ENCODE measurements at regions not wholly inside any gene's neighbourhood (a gene's known extent, or its start where the extent isn't known, plus 50 kb on each side); places are given as distances from the start of the nearest gene placed in this dataset.

DNA sequence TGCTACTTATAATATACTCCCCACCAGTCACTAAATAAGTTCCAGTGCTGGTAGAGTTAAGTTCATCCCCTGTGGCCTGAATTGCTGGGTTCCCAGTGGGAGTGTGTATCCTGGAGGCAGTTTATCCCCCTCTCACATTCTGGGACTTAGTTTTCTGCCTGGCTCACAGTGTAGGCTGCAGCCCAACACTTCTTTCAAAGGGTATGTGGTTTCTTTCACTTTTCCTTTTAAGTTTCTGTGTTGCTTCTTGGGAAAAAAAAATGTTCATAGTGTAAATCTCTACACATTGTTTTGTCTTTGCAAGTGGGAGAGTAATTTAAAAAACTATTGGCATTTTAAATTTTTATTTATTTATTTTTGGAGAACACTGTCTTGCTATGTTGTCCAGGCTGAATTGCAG is 85.5 kb downstream of the XIST start:
- CTCF ChIA-PET, result interaction anchor here (0.8 kb wide), 1 partner anchor 478 kb away, joined by 3 read pairs; no protein-coding TSS in a partner anchor

More for the DNA sequence above, 85.5 kb downstream of the XIST start:
- Mint-ChIP-seq H3K9me3 (peaks cover 15% of the 10 kb centered on the region), H3K4me1 (peaks cover 3% of the 10 kb centered on the region), H3K4me3 (no peak overlapping the region), H3K27ac (no peak overlapping the region), H3K27me3 (ENCODE audit: low read depth) (peaks cover 3% of the 10 kb centered on the region; the same call in 1 of the 2 replicates), H3K36me3 (peaks cover 6% of the 10 kb centered on the region)
- POLR2A ChIA-PET, result no interaction called here
- ATAC-seq, result no peak
- TF ChIP-seq, protein P1, sequence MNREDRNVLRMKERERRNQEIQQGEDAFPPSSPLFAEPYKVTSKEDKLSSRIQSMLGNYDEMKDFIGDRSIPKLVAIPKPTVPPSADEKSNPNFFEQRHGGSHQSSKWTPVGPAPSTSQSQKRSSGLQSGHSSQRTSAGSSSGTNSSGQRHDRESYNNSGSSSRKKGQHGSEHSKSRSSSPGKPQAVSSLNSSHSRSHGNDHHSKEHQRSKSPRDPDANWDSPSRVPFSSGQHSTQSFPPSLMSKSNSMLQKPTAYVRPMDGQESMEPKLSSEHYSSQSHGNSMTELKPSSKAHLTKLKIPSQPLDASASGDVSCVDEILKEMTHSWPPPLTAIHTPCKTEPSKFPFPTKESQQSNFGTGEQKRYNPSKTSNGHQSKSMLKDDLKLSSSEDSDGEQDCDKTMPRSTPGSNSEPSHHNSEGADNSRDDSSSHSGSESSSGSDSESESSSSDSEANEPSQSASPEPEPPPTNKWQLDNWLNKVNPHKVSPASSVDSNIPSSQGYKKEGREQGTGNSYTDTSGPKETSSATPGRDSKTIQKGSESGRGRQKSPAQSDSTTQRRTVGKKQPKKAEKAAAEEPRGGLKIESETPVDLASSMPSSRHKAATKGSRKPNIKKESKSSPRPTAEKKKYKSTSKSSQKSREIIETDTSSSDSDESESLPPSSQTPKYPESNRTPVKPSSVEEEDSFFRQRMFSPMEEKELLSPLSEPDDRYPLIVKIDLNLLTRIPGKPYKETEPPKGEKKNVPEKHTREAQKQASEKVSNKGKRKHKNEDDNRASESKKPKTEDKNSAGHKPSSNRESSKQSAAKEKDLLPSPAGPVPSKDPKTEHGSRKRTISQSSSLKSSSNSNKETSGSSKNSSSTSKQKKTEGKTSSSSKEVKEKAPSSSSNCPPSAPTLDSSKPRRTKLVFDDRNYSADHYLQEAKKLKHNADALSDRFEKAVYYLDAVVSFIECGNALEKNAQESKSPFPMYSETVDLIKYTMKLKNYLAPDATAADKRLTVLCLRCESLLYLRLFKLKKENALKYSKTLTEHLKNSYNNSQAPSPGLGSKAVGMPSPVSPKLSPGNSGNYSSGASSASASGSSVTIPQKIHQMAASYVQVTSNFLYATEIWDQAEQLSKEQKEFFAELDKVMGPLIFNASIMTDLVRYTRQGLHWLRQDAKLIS (CRISPR knock-in tag; IDR thresholded peaks at IDR 0.05; ENCODE audit: borderline replicate concordance), result no peak
- TF ChIP-seq TCF7 (CRISPR knock-in tag; IDR thresholded peaks at IDR 0.05; ENCODE audit: low read depth) (no peak), TEAD1 (CRISPR knock-in tag; IDR thresholded peaks at IDR 0.05) (no peak), ZNF317 (CRISPR knock-in tag; IDR thresholded peaks at IDR 0.05; ENCODE audit: borderline replicate concordance, low read depth) (no peak), CREB1 (CRISPR knock-in tag; IDR thresholded peaks at IDR 0.05) (no peak), EMX1 (CRISPR knock-in tag; IDR thresholded peaks at IDR 0.05) (no peak), ZNF396 (CRISPR knock-in tag; IDR thresholded peaks at IDR 0.05; ENCODE audit: borderline replicate concordance) (no peak), NR2C2 (CRISPR knock-in tag; IDR thresholded peaks at IDR 0.05) (no peak), NR1H2 (CRISPR knock-in tag; IDR thresholded peaks at IDR 0.05) (no peak), ELF4 (CRISPR knock-in tag; IDR thresholded peaks at IDR 0.05; ENCODE audit: low read depth) (no peak)
- TF ChIP-seq, protein P2, sequence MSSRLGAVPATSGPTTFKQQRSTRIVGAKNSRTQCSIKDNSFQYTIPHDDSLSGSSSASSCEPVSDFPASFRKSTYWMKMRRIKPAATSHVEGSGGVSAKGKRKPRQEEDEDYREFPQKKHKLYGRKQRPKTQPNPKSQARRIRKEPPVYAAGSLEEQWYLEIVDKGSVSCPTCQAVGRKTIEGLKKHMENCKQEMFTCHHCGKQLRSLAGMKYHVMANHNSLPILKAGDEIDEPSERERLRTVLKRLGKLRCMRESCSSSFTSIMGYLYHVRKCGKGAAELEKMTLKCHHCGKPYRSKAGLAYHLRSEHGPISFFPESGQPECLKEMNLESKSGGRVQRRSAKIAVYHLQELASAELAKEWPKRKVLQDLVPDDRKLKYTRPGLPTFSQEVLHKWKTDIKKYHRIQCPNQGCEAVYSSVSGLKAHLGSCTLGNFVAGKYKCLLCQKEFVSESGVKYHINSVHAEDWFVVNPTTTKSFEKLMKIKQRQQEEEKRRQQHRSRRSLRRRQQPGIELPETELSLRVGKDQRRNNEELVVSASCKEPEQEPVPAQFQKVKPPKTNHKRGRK (CRISPR knock-in tag; IDR thresholded peaks at IDR 0.05; ENCODE audit: borderline replicate concordance), result no peak
- TF ChIP-seq, protein P3, sequence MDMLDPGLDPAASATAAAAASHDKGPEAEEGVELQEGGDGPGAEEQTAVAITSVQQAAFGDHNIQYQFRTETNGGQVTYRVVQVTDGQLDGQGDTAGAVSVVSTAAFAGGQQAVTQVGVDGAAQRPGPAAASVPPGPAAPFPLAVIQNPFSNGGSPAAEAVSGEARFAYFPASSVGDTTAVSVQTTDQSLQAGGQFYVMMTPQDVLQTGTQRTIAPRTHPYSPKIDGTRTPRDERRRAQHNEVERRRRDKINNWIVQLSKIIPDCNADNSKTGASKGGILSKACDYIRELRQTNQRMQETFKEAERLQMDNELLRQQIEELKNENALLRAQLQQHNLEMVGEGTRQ (CRISPR knock-in tag; IDR thresholded peaks at IDR 0.05), result no peak
- TF ChIP-seq, protein P4, sequence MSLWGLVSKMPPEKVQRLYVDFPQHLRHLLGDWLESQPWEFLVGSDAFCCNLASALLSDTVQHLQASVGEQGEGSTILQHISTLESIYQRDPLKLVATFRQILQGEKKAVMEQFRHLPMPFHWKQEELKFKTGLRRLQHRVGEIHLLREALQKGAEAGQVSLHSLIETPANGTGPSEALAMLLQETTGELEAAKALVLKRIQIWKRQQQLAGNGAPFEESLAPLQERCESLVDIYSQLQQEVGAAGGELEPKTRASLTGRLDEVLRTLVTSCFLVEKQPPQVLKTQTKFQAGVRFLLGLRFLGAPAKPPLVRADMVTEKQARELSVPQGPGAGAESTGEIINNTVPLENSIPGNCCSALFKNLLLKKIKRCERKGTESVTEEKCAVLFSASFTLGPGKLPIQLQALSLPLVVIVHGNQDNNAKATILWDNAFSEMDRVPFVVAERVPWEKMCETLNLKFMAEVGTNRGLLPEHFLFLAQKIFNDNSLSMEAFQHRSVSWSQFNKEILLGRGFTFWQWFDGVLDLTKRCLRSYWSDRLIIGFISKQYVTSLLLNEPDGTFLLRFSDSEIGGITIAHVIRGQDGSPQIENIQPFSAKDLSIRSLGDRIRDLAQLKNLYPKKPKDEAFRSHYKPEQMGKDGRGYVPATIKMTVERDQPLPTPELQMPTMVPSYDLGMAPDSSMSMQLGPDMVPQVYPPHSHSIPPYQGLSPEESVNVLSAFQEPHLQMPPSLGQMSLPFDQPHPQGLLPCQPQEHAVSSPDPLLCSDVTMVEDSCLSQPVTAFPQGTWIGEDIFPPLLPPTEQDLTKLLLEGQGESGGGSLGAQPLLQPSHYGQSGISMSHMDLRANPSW (CRISPR knock-in tag; conservative IDR thresholded peaks at IDR 0.05; ENCODE audit: low read depth), result no peak
- TF ChIP-seq, protein P5, sequence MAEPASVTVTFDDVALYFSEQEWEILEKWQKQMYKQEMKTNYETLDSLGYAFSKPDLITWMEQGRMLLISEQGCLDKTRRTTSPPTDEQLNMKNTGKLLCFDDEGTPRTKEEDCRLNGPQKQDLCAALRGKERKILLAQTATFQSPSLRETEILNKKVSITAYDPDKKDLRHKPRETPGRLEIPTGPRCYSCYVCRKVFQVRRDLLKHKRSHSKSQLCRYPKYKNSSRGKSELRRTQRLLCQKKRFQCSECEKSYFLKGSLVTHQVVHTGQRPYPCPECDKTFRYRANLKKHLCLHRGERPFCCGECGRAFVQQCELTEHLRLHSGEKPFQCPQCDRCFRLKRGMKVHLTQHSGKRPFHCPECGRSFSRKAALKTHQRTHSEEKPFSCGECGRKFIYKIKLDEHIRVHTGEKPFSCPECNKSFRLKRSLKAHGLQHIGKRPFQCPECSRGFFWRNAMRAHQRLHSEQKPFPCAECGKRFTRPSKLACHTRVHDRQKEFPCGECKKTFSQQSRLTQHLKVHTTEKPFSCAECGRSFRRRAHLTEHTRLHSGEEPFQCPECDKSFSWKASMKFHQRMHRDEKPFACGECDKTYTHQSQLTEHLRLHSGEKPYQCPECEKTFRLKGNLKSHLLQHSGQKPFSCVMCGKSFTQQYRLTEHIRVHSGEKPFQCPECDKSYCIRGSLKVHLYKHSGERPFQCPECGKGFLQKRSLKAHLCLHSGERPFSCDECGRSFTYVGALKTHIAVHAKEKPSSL (CRISPR knock-in tag; conservative IDR thresholded peaks at IDR 0.05), result no peak
- TF ChIP-seq, protein P6, sequence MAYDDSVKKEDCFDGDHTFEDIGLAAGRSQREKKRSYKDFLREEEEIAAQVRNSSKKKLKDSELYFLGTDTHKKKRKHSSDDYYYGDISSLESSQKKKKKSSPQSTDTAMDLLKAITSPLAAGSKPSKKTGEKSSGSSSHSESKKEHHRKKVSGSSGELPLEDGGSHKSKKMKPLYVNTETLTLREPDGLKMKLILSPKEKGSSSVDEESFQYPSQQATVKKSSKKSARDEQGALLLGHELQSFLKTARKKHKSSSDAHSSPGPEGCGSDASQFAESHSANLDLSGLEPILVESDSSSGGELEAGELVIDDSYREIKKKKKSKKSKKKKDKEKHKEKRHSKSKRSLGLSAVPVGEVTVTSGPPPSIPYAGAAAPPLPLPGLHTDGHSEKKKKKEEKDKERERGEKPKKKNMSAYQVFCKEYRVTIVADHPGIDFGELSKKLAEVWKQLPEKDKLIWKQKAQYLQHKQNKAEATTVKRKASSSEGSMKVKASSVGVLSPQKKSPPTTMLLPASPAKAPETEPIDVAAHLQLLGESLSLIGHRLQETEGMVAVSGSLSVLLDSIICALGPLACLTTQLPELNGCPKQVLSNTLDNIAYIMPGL (CRISPR knock-in tag; IDR thresholded peaks at IDR 0.05), result no peak
- TF ChIP-seq, protein P7, sequence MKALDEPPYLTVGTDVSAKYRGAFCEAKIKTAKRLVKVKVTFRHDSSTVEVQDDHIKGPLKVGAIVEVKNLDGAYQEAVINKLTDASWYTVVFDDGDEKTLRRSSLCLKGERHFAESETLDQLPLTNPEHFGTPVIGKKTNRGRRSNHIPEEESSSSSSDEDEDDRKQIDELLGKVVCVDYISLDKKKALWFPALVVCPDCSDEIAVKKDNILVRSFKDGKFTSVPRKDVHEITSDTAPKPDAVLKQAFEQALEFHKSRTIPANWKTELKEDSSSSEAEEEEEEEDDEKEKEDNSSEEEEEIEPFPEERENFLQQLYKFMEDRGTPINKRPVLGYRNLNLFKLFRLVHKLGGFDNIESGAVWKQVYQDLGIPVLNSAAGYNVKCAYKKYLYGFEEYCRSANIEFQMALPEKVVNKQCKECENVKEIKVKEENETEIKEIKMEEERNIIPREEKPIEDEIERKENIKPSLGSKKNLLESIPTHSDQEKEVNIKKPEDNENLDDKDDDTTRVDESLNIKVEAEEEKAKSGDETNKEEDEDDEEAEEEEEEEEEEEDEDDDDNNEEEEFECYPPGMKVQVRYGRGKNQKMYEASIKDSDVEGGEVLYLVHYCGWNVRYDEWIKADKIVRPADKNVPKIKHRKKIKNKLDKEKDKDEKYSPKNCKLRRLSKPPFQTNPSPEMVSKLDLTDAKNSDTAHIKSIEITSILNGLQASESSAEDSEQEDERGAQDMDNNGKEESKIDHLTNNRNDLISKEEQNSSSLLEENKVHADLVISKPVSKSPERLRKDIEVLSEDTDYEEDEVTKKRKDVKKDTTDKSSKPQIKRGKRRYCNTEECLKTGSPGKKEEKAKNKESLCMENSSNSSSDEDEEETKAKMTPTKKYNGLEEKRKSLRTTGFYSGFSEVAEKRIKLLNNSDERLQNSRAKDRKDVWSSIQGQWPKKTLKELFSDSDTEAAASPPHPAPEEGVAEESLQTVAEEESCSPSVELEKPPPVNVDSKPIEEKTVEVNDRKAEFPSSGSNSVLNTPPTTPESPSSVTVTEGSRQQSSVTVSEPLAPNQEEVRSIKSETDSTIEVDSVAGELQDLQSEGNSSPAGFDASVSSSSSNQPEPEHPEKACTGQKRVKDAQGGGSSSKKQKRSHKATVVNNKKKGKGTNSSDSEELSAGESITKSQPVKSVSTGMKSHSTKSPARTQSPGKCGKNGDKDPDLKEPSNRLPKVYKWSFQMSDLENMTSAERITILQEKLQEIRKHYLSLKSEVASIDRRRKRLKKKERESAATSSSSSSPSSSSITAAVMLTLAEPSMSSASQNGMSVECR (CRISPR knock-in tag; IDR thresholded peaks at IDR 0.05; ENCODE audit: borderline replicate concordance), result no peak
- TF ChIP-seq, protein P8, sequence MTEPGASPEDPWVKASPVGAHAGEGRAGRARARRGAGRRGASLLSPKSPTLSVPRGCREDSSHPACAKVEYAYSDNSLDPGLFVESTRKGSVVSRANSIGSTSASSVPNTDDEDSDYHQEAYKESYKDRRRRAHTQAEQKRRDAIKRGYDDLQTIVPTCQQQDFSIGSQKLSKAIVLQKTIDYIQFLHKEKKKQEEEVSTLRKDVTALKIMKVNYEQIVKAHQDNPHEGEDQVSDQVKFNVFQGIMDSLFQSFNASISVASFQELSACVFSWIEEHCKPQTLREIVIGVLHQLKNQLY (CRISPR knock-in tag; IDR thresholded peaks at IDR 0.05), result no peak
- DNase-seq (ENCODE audit: low spot score), result no peak

Data from WTC11 (cell line).